Spleen (tissue), 7 donors: ENCODE measurements at regions not wholly inside any gene's neighbourhood (a gene's known extent, or its start where the extent isn't known, plus 50 kb on each side); places are given as distances from the start of the nearest gene placed in this dataset.

ENCODE experiments used
- CTCF ChIP-seq, 11 experiments: fragments of 200-600 bp in 7 of 11; fragments of 450-650 bp in 4 of 11; sonication (generic) in 4 of 11; IDR thresholded peaks in 8 of 11; conservative IDR thresholded peaks in 3 of 11; 1 replicate in 7 of 11; 2 replicates in 4 of 11; pipeline versions ENCODE4 v1.4.0 to v1.8.0; 2016 to 2021; ENCODE audit warnings: antibody characterized with exemption in 11 of 11, inconsistent platforms in 4 of 11, mild to moderate bottlenecking in 1 of 11
- POLR2A ChIP-seq, 3 donors: fragments of 450-650 bp; IDR thresholded peaks; one replicate each; pipeline ENCODE4 v1.5.1; 2017; ENCODE audit warnings: antibody characterized with exemption in 3 of 3, mild to moderate bottlenecking in 1 of 3
- donor health status: DM: no; HTN: no; CAD: no; lungs with moderate emphysema.
- donor health status: DM: no; HTN: no; CAD: no.
- donor health status: DM: no; HTN: no; CAD: no.

GRCh38 chr4:186984105-186984644, 260.5 kb upstream of the FAT1 start:
- TF ChIP-seq CTCF (IDR thresholded peaks at IDR 0.05 in 8 of 11, conservative IDR thresholded peaks at IDR 0.05 in 3 of 11) (no peak), POLR2A (IDR thresholded peaks at IDR 0.05) (no peak)
